Bronchial epithelial cell (primary cell): ENCODE measurements at regions not wholly inside any gene's neighbourhood (a gene's known extent, or its start where the extent isn't known, plus 50 kb on each side); places are given as distances from the start of the nearest gene placed in this dataset.

ENCODE experiments used
- DNase-seq: peaks from one replicate; pipeline ENCODE4 v3.0.0-alpha.2; 2010; ENCODE audit warnings: low read depth
- FAIRE-seq: peaks from 2 replicates; lab custom pipeline; 2011; peaks lifted over from hg19 to GRCh38; lab: Jason Lieb, UNC
- H3K27me3 ChIP-seq: 2 replicates; pipeline ENCODE4 v1.5.1; 2011; ENCODE audit warnings: low read length; ENCODE audit not compliant: control insufficient read depth, insufficient read depth
- H3K36me3 ChIP-seq: 2 replicates; pipeline ENCODE4 v1.5.1; 2011; ENCODE audit warnings: low read length; ENCODE audit not compliant: control insufficient read depth, insufficient read depth
- H3K4me3 ChIP-seq: 2 replicates; pipeline ENCODE4 v1.5.1; 2011; ENCODE audit warnings: mild to moderate bottlenecking, low read depth, low read length, control low read depth
- CTCF ChIP-seq: IDR thresholded peaks from 2 replicates; pipeline ENCODE4 v1.5.1; 2011; ENCODE audit warnings: mild to moderate bottlenecking, moderate library complexity, low read length, control low read depth, inconsistent platforms; ENCODE audit not compliant: insufficient read depth, severe bottlenecking

- FAIRE-seq, result no peak
- no peak for TF ChIP-seq CTCF
- Histone ChIP-seq H3K4me3 (no peak overlapping the region), H3K27me3 (no peaks in the 10 kb centered on the region), H3K36me3 (no peaks in the 10 kb centered on the region)
- no peak for DNase-seq
Measured at GRCh38 chr2:150710041-150710440, 222.6 kb upstream of the RND3 start.

- H3K36me3 ChIP-seq, result no peaks in the 10 kb centered on the region
- FAIRE-seq, result no peak
- no peak for DNase-seq
- TF ChIP-seq CTCF, result no peak
- no peaks in the 10 kb centered on the region for H3K27me3 ChIP-seq
- H3K4me3 ChIP-seq, result no peak overlapping the region
Measured at GRCh38 chr2:150706561-150706960, 219.1 kb upstream of the RND3 start.

GRCh38 chr2:150705767-150706166 is 218.3 kb upstream of the RND3 start:
- Histone ChIP-seq H3K36me3 (no peaks in the 10 kb centered on the region), H3K27me3 (no peaks in the 10 kb centered on the region), H3K4me3 (no peak overlapping the region)
- FAIRE-seq (no peak), DNase-seq (peak; percentile 36)
- TF ChIP-seq CTCF, result no peak

- no peak for TF ChIP-seq CTCF
- Histone ChIP-seq H3K27me3 (no peaks in the 10 kb centered on the region), H3K36me3 (no peaks in the 10 kb centered on the region), H3K4me3 (no peak overlapping the region)
- FAIRE-seq (no peak), DNase-seq (no peak)
Measured at GRCh38 chr2:150705357-150705756, 217.9 kb upstream of the RND3 start.

- DNase-seq (no peak), FAIRE-seq (no peak)
- Histone ChIP-seq H3K4me3 (no peak overlapping the region), H3K27me3 (no peaks in the 10 kb centered on the region), H3K36me3 (no peaks in the 10 kb centered on the region)
- TF ChIP-seq CTCF, result no peak
Measured at GRCh38 chr2:150702791-150703190, 215.3 kb upstream of the RND3 start.
